Astrocyte (in vitro differentiated cells and primary cell): ENCODE measurements at regions not wholly inside any gene's neighbourhood (a gene's known extent, or its start where the extent isn't known, plus 50 kb on each side); places are given as distances from the start of the nearest gene placed in this dataset.

ENCODE experiments used
- DNase-seq: peaks from one replicate; pipeline ENCODE4 v3.0.0-alpha.2; 2010; ENCODE audit warnings: low read depth
- FAIRE-seq: peaks from 2 replicates; lab custom pipeline; 2011; peaks lifted over from hg19 to GRCh38; lab: Jason Lieb, UNC
- H2AFZ ChIP-seq: 2 replicates; pipeline ENCODE4 v1.6.0; 2012; ENCODE audit warnings: low read depth, low read length, inconsistent platforms
- H3K27ac ChIP-seq: 2 replicates; pipeline ENCODE4 v1.5.1; 2011; ENCODE audit warnings: low read depth, low read length, inconsistent platforms
- H3K27me3 ChIP-seq: 2 replicates; pipeline ENCODE4 v1.6.0; 2011; ENCODE audit warnings: low read length, inconsistent platforms; ENCODE audit not compliant: insufficient read depth
- H3K36me3 ChIP-seq: 2 replicates; pipeline ENCODE4 v1.5.1; 2011; ENCODE audit warnings: low read length, inconsistent platforms; ENCODE audit not compliant: insufficient read depth
- H3K4me1 ChIP-seq: 2 replicates; pipeline ENCODE4 v1.5.1; 2011; ENCODE audit warnings: low read length, inconsistent platforms; ENCODE audit not compliant: insufficient read depth
- H3K4me2 ChIP-seq: 2 replicates; pipeline ENCODE4 v1.6.0; 2012; ENCODE audit warnings: low read length, inconsistent platforms
- H3K4me3 ChIP-seq: 2 replicates; pipeline ENCODE4 v1.5.1; 2011; ENCODE audit warnings: low read depth, mild to moderate bottlenecking, low read length, inconsistent platforms; ENCODE audit not compliant: insufficient read depth
- H3K79me2 ChIP-seq: 2 replicates; pipeline ENCODE4 v1.6.0; 2012; ENCODE audit warnings: mild to moderate bottlenecking, low read length, inconsistent platforms; ENCODE audit not compliant: insufficient read depth
- H3K9ac ChIP-seq: 2 replicates; pipeline ENCODE4 v1.6.0; 2012; ENCODE audit warnings: mild to moderate bottlenecking, low read length, inconsistent platforms
- H3K9me3 ChIP-seq: 2 replicates; pipeline ENCODE4 v1.5.1; 2012; ENCODE audit warnings: low read depth, mild to moderate bottlenecking, low read length, inconsistent platforms; ENCODE audit not compliant: insufficient read depth
- H4K20me1 ChIP-seq: 2 replicates; pipeline ENCODE4 v1.6.0; 2012; ENCODE audit warnings: low read length, inconsistent platforms; ENCODE audit not compliant: insufficient read depth
- H3K27ac Mint-ChIP-seq: one replicate; pipeline ENCODE4 v1.8.0; 2021; ENCODE audit warnings: mild to moderate bottlenecking, mixed read lengths; ENCODE audit not compliant: unreplicated experiment
- H3K27me3 Mint-ChIP-seq: one replicate; pipeline ENCODE4 v1.8.0; 2021; ENCODE audit warnings: low read depth, mixed read lengths; ENCODE audit not compliant: unreplicated experiment
- H3K36me3 Mint-ChIP-seq: one replicate; pipeline ENCODE4 v1.8.0; 2021; ENCODE audit warnings: low read depth, mixed read lengths; ENCODE audit not compliant: unreplicated experiment
- H3K4me1 Mint-ChIP-seq: one replicate; pipeline ENCODE4 v1.8.0; 2021; ENCODE audit warnings: low read depth, mixed read lengths; ENCODE audit not compliant: unreplicated experiment
- H3K4me3 Mint-ChIP-seq: one replicate; pipeline ENCODE4 v1.8.0; 2021; ENCODE audit warnings: mild to moderate bottlenecking, moderate library complexity, mixed read lengths; ENCODE audit not compliant: unreplicated experiment
- H3K9me3 Mint-ChIP-seq: one replicate; pipeline ENCODE4 v1.8.0; 2021; ENCODE audit warnings: mild to moderate bottlenecking, mixed read lengths; ENCODE audit not compliant: unreplicated experiment
- EZH2 ChIP-seq: IDR thresholded peaks from 2 replicates; pipeline ENCODE4 v1.6.1; 2012; ENCODE audit warnings: mild to moderate bottlenecking, low read length, inconsistent platforms; ENCODE audit not compliant: insufficient read depth
- TF ChIP-seq, protein P1 (sequence below): IDR thresholded peaks from 2 replicates; pipeline ENCODE4 v1.5.1; 2011; ENCODE audit warnings: low read depth, mild to moderate bottlenecking, inconsistent platforms, low read length, moderate library complexity; ENCODE audit not compliant: insufficient read depth

GRCh38 chr1:233435622-233436021, 108.1 kb downstream of the MAP3K21 start:
- Mint-ChIP-seq H3K9me3 (no peaks in the 10 kb centered on the region), H3K4me1 (peaks cover 6% of the 10 kb centered on the region), H3K27me3 (peaks cover 8% of the 10 kb centered on the region), H3K4me3 (no peak overlapping the region), H3K27ac (no peak overlapping the region), H3K36me3 (no peaks in the 10 kb centered on the region)
- H3K9ac ChIP-seq, result no peak overlapping the region
- H3K4me1 ChIP-seq, result peaks cover 5% of the 10 kb centered on the region
- TF ChIP-seq, protein P1, sequence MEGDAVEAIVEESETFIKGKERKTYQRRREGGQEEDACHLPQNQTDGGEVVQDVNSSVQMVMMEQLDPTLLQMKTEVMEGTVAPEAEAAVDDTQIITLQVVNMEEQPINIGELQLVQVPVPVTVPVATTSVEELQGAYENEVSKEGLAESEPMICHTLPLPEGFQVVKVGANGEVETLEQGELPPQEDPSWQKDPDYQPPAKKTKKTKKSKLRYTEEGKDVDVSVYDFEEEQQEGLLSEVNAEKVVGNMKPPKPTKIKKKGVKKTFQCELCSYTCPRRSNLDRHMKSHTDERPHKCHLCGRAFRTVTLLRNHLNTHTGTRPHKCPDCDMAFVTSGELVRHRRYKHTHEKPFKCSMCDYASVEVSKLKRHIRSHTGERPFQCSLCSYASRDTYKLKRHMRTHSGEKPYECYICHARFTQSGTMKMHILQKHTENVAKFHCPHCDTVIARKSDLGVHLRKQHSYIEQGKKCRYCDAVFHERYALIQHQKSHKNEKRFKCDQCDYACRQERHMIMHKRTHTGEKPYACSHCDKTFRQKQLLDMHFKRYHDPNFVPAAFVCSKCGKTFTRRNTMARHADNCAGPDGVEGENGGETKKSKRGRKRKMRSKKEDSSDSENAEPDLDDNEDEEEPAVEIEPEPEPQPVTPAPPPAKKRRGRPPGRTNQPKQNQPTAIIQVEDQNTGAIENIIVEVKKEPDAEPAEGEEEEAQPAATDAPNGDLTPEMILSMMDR, result no peak
- no peak for TF ChIP-seq EZH2
- H2AFZ ChIP-seq, result no peak overlapping the region
- H3K9me3 ChIP-seq, result no peaks in the 10 kb centered on the region
- H3K27me3 ChIP-seq, result peaks cover 3% of the 10 kb centered on the region
- peak; percentile 33 for DNase-seq
- H4K20me1 ChIP-seq, result no peaks in the 10 kb centered on the region
- no peak overlapping the region for H3K4me2 ChIP-seq
- no peak overlapping the region for H3K27ac ChIP-seq
- H3K36me3 ChIP-seq, result no peaks in the 10 kb centered on the region
- H3K79me2 ChIP-seq, result no peaks in the 10 kb centered on the region
- FAIRE-seq, result no peak
- no peak overlapping the region for H3K4me3 ChIP-seq

GRCh38 chr1:233439721-233440120, 112.2 kb downstream of the MAP3K21 start:
- TF ChIP-seq EZH2, result no peak
- TF ChIP-seq, protein P1, result no peak
- Histone ChIP-seq H3K27ac (no peak overlapping the region), H3K9ac (no peak overlapping the region), H3K4me3 (no peak overlapping the region), H3K9me3 (no peaks in the 10 kb centered on the region), H2AFZ (no peak overlapping the region), H4K20me1 (no peaks in the 10 kb centered on the region), H3K4me2 (peak overlapping the region; percentile 38), H3K4me1 (peaks cover 16% of the 10 kb centered on the region), H3K36me3 (no peaks in the 10 kb centered on the region), H3K79me2 (no peaks in the 10 kb centered on the region), H3K27me3 (peaks cover 3% of the 10 kb centered on the region)
- FAIRE-seq (peak; percentile 34), DNase-seq (peak; percentile 68)
- H3K9me3 Mint-ChIP-seq, result no peaks in the 10 kb centered on the region
- no peaks in the 10 kb centered on the region for H3K36me3 Mint-ChIP-seq
- peaks cover 4% of the 10 kb centered on the region for H3K4me1 Mint-ChIP-seq
- no peak overlapping the region for H3K4me3 Mint-ChIP-seq
- no peak overlapping the region for H3K27ac Mint-ChIP-seq
- H3K27me3 Mint-ChIP-seq, result peaks cover 8% of the 10 kb centered on the region

- no peaks in the 10 kb centered on the region for H3K9me3 ChIP-seq
- no peak overlapping the region for H3K9ac ChIP-seq
- no peaks in the 10 kb centered on the region for H3K79me2 ChIP-seq
- no peak overlapping the region for H3K4me3 ChIP-seq
- peaks cover 4% of the 10 kb centered on the region for H3K4me1 Mint-ChIP-seq
- FAIRE-seq (no peak), DNase-seq (peak; percentile 62)
- H3K4me2 ChIP-seq, result peak overlapping the region; percentile 15
- peaks cover 3% of the 10 kb centered on the region for H3K27me3 ChIP-seq
- H3K4me1 ChIP-seq, result peaks cover 16% of the 10 kb centered on the region
- no peaks in the 10 kb centered on the region for H4K20me1 ChIP-seq
- H3K36me3 ChIP-seq, result no peaks in the 10 kb centered on the region
- peak overlapping the region; percentile 32 for H2AFZ ChIP-seq
- no peak for TF ChIP-seq EZH2
- TF ChIP-seq, protein P1, result peak; percentile 85
- H3K4me3 Mint-ChIP-seq, result no peak overlapping the region
- no peak overlapping the region for H3K27ac ChIP-seq
- H3K36me3 Mint-ChIP-seq, result no peaks in the 10 kb centered on the region
- peaks cover 8% of the 10 kb centered on the region for H3K27me3 Mint-ChIP-seq
- no peaks in the 10 kb centered on the region for H3K9me3 Mint-ChIP-seq
- H3K27ac Mint-ChIP-seq, result no peak overlapping the region
Measured at GRCh38 chr1:233440951-233441401, 113.5 kb downstream of the MAP3K21 start.
